GM18498 (cell line): ENCODE measurements at regions not wholly inside any gene's neighbourhood (a gene's known extent, or its start where the extent isn't known, plus 50 kb on each side); places are given as distances from the start of the nearest gene placed in this dataset.
"Not testable (repeated sequence)": the region's sequence is repeated elsewhere in the genome, so short reads cannot be mapped to it uniquely, and the experiment has no call there.

Experiments
- ATAC-seq: cut with Tn5 transposase; IDR thresholded peaks from one replicate; pipeline ENCODE4 v1.9.1; 2021; ENCODE audit warnings: mild to moderate bottlenecking, moderate library complexity; ENCODE audit not compliant: unreplicated experiment

DNA sequence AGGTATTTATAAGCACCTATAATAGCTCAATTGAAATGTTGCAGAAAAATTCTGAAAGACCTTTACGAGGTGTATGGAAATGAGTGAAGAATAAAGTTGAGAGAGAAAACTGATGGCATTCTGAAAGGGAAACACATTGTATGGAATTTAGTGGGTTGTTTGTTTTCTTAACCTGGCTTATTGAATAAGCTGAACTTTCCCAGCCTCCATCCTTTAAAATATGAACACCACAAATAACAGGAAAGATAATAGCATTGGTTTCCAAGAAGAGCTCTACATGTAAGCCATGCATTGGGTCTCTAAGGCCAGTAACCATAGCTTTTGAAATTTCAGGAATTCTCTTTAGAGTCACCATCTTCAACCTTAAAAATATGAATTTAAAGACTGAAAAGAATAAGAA, 709.0 kb downstream of the USP25 start:
- ATAC-seq = no peak

DNA sequence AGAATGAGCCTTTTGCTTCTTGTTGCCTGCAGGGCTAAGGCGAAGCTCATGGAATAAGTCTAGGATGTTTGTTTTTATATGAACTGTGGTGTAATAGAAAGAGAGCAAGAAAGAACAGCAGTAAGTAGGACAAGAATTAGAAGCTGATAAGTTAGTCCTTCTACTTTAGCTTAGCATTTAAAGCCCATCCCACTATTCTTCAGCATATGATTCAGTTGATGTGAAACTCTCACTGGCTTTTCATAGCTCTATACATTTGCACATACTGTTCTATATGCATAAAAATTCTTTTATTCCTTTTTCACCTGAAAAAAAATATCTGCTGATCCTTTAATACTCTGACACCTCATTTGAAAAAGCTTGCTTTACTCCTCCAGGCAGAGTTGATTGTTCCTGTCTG, 712.0 kb downstream of the USP25 start:
- no peak for ATAC-seq

DNA sequence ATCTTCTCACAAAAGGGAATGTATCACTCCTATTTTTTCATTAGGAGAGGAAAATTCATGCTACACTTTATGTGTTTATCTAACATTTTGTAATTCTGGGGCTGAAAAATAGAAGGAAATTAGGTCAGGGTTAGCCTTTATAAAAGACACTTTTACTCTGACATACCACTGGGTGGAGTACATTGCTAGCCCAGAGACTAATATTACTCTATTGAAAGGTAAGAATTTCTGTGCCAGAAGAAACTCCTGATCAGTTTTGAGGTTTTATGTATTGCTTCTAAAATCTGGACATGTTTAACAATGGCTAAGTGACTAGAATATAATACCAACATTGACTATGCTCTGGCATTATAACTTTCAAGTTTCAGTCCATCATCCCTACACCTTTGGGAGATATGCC, 724.6 kb downstream of the USP25 start:
- no peak for ATAC-seq

DNA sequence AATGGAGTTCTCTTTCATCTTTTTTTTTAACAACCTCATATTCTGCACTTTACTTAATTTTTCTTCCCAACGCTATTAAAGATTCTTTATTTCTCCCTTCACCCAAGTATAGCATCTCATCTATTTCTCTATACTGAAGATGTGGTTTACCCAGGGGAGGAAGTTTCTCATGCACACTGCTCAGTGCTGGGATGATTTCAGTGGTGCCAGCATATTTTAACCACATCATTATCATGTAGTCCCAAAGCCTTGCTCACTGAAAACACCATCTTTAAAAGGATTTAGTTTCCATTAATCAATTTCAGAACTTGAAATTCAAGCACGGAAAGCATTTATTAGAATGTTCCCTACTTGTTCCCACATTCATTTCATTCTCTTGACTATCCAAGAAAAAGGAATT, 725.7 kb downstream of the USP25 start:
- ATAC-seq = no peak

DNA sequence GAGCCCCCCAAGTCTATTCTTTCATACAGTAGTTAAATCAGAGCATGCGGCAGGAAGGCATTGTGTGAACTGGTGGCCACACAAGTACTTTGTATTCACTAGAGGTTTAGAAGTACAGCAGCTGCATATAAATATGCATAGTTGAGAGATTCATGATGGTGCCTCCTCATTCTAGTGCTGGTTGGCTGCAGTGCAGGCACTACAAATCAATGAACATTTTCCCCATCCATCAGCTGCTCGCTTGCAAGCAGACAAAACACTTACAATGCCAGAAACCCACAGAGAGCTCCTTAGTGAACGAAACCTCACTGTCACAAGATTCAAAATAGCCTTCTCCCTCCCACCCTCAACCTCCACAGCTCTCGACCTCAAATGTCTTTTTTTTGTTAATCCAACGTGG, 726.2 kb downstream of the USP25 start:
- no peak for ATAC-seq

DNA sequence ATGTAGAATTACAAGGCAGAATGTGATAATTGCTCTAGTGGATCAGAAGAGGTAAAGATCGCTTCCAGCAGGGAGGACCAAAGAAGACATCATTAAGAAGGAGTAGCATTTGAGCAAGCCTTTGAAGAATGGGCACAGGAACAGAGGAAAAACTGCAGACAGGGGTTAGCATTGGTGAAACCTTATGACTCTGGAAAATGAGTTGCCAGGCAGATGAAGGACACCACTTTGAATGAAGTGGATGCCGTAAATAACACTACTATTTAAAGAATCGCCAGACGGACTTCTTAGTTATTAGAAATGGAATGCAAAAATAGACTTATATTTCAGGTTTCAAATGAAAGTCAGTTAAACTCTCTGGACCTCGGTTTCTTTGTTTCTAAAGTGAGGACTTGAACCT, 727.7 kb downstream of the USP25 start:
- ATAC-seq = no peak

DNA sequence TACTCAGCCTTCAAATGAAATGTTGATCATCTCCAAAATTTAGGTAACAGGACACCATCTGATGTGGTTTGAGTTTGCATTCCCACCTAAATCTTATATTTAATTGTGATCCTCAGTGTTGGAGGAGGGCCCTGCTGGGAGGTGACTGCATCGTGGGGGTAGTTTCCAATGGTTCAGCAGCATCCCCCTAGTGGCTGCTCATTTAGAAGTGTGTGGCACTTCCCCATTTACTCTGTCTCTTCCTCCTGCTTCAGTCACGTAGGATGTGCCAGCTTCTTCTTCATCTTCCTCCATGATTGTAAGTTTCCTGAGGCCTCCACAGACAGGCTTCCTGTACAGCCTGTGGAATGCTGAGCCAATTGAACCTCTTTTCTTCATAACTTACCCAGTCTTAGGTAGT, 731.2 kb downstream of the USP25 start:
- no peak for ATAC-seq

DNA sequence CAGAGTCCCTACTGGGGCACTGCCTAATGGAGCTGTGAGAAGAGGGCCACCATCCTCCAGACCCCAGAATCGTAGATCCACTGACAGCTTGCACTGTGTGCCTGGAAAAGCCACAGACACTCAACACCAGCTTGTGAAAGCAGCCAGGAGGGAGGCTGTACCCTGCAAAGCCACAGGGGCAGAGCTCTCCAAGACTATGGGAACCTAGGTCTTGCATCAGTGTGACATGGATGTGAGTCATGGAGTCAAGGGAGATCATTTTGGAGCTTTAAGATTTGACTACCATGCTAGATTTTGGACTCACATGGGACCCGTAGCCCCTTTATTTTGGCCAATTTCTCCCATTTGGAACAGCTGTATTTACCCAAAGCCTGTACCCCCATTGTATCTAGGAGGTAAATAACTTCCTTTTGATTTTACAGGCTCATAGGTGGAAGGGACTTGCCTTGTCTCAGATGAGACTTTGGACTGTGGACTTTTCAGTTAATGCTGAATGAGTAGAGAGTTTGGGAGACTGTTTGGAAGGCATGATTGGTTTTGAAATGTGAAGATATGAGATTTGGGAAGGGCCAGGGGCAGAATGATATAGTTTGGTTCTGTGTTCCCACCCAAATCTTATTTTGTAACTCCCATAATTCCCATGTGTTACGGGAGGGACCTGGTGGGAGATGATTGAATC, 734.6 kb downstream of the USP25 start:
- ATAC-seq = not testable (repeated sequence)

DNA sequence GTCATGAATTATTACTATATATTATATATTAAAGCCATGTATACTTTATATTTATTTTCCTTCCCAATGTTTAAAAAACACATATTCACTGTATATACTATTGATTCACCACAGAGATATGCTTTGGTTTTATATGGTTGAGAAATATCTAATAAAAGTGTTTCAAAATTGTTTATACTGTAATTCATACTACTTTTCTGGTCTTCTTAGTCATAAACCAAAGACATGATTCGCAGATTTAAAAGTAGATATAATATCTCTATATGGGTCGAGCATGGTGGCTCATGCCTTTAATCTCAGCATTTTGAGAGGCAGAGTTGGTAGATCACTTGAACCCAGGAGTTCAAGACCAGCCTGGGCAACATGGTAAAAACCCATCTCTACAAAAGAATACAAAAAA, 738.4 kb downstream of the USP25 start:
- ATAC-seq = no peak

DNA sequence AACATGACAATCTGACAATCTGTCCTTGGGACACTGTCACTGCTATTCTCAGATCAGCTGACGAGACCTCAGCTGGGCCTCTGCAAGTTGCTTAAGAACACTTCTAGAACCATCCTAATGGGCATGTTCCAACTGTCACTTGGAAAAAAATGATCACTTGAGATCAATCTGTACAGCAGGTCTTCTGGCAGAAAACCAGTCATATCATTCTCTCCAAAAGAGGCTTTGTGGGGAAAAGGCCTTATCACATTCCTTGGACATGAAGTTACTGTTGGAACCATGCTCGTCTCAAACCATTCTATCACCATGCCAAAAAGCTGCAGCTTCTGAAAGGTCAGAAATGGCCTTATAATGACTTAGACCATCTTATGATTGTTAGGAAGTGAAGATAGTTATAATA, 744.2 kb downstream of the USP25 start:
- ATAC-seq = no peak

DNA sequence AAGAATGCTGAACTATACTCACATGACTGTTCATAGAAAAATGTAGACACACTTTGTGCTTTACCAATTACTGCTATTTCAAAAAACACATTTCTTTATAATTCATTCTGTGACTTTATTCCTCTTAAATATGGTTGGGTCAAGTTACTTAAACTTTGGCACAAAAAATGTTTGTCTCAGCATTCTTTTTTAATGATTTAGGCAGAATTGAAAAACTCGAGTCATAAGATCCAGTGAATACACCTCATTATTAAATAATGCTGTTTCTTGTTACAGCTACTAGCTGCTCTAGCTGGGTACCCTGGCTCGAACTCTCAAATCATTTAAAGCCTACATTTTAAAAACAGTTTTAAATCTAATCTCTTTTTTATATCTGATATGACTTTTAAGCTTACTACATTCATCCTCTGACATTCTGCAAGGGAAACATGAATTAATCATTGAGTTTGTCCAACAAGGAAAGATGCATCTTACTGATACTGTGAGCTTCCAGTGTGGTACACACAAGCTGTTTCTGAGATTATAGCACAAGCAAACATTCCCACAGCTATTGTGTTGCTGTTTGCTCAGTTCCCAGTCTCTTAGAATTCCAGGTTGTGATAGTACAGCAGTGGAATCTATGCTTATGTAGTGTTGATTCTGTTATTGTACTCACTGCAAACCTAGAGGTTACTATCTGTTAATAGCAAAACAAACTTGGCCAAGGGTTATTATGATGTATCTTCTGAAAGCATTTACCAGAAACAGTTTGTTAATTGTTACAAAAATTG, 746.5 kb downstream of the USP25 start:
- no peak for ATAC-seq

DNA sequence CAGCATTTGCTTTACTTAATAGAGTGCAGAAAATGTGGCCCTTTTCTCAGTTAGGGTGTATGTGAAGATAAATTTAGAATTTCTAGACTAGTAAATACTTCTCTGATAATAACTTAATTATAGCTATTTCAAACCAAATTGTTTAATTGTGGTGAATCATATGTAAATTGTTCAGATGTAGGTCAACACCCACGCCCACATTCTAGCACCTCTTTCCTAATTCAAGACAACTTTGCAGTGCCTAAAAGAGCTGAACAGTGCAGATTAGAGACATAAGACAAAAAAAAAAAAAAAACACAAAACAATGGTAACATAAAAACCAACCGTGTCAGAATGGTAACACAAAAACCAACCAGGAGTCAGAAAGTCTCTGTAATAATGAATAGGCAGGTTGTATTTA, 758.3 kb downstream of the USP25 start:
- ATAC-seq = no peak

DNA sequence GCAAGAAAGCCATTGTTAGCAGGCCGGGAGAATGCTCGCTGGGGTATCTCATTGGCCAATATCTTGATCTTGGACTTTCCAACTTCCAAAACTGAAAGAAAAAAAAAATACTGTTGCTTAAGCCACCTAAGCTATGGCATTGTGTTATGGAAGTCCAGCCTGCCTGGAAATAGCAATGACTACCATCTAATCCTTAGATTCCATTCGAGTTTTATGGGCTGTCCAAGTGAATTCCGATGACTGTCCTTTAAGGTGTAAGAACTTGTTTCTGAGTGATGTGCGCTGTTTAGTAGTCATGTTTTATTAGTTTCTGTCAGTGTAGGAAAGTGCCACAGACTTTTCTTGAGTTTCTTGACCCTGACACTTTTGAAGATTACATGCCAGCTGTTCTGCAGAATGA, 762.6 kb downstream of the USP25 start:
- ATAC-seq = no peak

DNA sequence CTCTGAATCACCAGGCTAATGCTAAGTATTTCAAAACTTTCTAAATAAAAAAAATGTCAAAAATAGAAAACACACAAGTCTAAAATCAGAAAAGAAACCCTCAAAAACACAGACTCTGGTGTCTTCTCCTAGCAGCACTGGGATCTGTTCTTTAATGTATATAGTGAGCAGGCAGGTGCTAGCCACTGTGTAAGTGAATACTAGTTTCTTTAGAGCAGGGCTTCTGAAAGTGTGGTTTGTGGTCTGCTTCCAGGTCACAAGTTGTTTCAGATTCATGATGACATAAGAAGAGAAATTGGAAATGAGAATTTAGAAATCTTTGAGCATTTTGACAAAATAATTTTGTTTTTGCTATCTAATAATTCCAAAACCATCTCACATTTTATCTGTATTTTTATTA, 763.1 kb downstream of the USP25 start:
- no peak for ATAC-seq

DNA sequence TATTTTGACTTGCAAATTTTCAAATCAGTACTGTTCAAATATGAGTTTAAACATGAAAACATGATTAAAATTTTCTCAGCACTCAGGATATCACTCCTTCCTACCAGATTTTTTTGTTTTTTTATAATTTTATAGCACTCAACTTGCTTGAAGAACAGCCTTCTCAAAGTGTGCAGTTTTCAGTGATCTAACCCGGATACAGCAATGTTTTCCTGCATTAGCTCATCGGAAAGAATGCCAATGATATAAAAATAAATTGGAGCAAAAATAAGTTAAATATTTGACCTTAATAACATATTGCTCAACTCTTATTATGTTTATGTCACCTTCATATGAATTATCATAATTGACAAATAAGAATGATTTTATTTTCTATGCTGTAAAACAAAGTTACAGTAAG, 766.8 kb downstream of the USP25 start:
- ATAC-seq = no peak

DNA sequence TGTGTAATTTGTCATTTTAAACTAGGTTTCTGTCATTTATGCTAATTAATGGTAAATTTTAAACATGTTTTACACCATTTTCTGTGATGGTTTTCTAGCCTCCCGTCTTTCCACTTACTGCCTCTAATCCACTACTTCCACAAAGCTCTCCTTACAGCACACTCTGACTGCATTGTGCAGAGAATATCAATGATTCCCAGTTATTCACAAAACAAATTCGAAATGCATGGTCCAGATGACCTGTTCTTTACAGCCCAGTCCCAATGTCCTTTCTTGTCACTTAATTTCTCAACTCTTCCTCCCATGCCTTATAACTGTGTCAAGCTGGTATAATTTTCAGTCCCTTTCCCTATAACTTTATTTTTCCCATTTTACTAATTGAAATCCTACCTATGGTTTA, 770.5 kb downstream of the USP25 start:
- ATAC-seq = no peak

DNA sequence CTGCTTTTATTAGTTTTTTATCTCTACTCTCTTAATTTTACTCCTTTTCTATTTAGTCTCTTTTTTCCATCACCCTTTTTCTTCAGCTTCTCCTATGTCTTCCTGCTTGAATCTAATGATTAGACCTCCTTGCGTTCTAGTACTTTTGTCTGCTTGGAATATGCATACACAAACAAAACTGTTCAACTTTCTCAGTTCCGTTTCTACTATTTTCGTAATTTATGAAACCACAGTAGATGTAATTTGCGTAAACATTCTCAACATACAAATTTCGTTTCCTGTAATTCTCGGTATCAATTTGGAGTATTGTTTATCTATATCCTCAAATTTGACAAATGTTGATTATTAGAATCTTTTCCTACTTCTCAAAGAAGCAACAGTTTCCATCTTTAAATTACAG, 772.5 kb downstream of the USP25 start:
- no peak for ATAC-seq

DNA sequence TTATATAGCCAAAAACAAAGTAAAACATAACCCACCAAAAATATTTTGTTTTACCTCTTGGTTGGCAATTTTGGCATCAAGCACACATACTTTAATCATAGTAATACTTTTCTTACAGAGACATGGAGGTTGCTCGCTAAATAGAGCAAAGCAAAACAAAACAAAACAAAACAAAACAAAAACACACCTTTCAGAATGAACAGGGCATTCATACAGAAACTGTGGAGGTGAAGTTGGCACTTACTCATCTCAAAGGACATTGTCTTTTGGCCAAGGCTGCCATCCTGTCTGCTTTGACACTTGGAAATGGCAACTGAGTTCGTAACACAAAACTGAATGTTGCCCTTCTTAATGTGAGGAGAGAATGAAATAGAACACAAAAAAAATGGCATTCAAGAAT, 773.1 kb downstream of the USP25 start:
- ATAC-seq = no peak

DNA sequence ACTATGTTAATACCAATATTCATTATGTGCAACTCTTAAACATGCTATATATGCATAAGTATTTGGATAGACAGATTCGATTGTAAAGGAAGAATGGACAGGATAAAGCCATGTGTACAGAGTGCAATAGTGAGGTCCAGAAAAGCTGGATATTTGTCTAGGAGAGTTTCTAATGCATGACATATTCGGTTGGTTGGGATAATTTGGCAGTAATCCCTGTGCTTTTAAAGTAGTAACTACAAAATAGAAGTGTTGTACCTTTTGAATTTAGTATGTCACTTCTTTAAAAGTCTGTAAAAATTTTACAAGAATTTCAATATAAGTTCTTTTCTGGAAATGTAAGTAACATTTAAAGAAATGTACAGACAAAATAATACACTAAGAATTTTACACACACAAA, 774.5 kb downstream of the USP25 start:
- ATAC-seq = no peak

DNA sequence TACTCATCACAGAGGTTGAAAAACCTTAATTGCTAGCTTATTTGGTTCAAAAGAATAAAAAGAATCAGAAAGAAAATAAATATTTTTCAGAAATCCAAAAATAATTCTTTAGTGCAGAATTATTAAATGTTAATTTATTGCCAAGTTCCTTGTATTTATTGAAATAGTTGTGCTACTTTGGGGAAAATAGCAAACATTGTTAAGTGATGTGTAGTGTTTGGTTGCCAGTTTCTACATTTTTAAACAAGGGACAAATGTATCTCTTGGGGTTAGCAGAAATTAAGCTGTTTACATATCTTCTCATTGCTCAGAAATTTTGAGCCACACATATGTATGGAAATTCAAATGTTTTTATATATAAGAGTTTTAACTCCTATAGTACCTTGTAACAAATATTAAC, 775.0 kb downstream of the USP25 start:
- no peak for ATAC-seq

DNA sequence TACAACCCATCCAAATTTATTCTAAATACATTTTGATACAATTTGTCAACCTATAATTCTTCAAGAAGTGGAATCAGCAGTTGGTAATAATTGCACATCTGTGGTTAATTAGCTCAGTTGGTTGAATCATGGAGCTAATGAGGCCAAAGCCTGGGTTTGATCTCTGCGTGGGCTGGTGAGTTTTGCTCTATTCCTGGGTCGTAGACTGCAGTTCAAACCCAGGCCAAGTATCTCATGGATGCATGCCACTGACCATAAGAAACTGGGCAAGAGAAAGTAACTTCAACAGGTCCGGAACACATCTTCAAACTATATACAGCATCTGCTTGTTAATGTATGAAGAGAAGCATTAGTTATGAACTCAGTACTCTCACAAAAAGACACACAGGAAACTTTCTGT, 779.7 kb downstream of the USP25 start:
- ATAC-seq = no peak

DNA sequence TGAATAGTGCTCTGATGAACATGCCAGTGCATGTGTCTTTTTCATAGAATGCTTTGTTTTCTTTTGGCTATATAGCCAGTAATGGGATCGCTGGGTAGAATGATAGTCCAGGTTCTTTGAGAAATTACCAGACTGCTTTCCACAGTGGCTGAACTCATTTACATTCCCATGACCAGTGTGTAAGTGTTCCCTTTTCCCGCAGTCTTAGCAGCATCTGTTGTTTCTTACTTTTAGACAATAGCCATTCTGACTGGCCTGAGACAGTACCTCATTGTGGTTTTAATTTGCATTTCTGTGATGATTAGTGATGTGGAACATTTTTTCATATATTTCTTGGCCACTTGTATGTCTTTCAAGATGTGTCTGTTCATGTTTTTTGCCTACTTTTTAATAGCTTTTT, 784.5 kb downstream of the USP25 start:
- no peak for ATAC-seq

DNA sequence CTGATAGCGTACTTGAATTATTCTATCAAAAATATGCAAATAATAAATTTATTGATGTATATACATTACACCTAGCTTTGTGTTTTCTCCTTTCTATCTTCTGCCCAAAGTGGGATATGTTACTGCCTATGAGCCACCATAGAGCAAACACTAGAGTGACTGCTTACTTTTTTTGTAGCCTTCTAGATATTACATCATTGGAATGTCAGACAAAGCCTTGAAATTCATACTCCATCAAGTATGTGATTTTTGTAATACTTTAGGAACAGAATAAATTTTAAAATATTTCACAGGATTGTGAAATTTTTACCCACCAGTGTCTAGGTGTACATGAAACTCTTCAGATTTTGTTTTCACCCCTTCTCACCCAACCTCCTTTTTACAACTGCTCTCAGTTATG, 787.6 kb downstream of the USP25 start:
- no peak for ATAC-seq
